Thyroid gland (tissue), 4 donors: ENCODE measurements at regions not wholly inside any gene's neighbourhood (a gene's known extent, or its start where the extent isn't known, plus 50 kb on each side); places are given as distances from the start of the nearest gene placed in this dataset.

Experiments used
- DNase-seq, 2 donors: peaks; one replicate each; pipeline ENCODE4 v3.0.0-alpha.2; 2019
- H3K27ac ChIP-seq, 3 donors: fragments of 200-600 bp; sonication (generic); 1 replicate in 2 of 3; 2 replicates in 1 of 3; pipeline ENCODE4 v1.5.1; 2016 to 2019; ENCODE audit warnings: mild to moderate bottlenecking in 1 of 3, moderate library complexity in 1 of 3
- H3K27me3 ChIP-seq: fragments of 200-600 bp; sonication (generic); one replicate; pipeline ENCODE4 v1.5.1; 2019
- H3K36me3 ChIP-seq, 2 donors: fragments of 200-600 bp; sonication (generic); one replicate each; pipeline ENCODE4 v1.5.1; 2016 to 2019
- H3K4me1 ChIP-seq, 2 donors: fragments of 200-600 bp; sonication (generic); one replicate each; pipeline ENCODE4 v1.5.1; 2017 to 2019
- H3K4me3 ChIP-seq, 3 donors: fragments of 200-600 bp; sonication (generic); replicated peaks in 1 of 3; 1 replicate in 2 of 3; 2 replicates in 1 of 3; pipeline ENCODE4 v1.5.1; 2016; ENCODE audit warnings: mild to moderate bottlenecking in 1 of 3
- H3K9me3 ChIP-seq: fragments of 200-600 bp; sonication (generic); one replicate; pipeline ENCODE4 v1.5.1; 2017
- POLR2A ChIP-seq, 2 donors: fragments of 450-650 bp; IDR thresholded peaks; one replicate each; pipeline ENCODE4 v1.6.1; 2017; ENCODE audit warnings: antibody characterized with exemption in 2 of 2, mild to moderate bottlenecking in 2 of 2, moderate library complexity in 1 of 2
- WGBS, 2 donors: methylation state at CpG; one replicate each; pipeline ENCODE4 v1.1.5; 2017; 5-methylcytosine and 5-hydroxymethylcytosine counted together
- intact Hi-C: fragments of 100-400 bp; cut with DNase I; formaldehyde crosslinking; loops from one replicate; pipeline ENCODE4 v1.15.1; 2023
- TF ChIP-seq, protein P1 (sequence below), 6 experiments: fragments of 200-600 bp in 3 of 6; fragments of 450-650 bp in 3 of 6; sonication (generic) in 3 of 6; IDR thresholded peaks; one replicate each; pipeline ENCODE4 v1.5.1; 2016 to 2019; ENCODE audit warnings: antibody characterized with exemption in 6 of 6, mild to moderate bottlenecking in 2 of 6, inconsistent platforms in 1 of 6, moderate library complexity in 1 of 6

DNA sequence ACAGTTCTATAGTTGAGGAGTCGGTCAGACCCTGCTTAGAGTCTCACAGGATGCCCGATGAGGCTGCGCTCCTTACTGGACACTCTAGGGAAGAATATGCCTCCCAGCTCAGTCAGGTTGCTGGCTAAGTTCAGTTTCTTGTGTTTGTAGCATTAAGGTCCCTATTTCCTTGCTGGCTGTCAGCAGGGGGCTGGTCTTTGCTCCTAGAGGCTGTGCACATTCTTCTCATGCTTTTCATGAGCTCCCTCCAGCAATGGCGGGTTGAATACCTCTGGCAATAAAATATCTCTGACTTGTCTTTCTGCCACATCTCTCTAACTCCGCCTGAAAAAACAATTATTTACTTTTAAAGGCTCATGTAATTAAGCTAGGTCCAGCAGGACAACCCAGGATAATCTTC lies 79.4 kb upstream of the DNAJC10 start:
- no peak for DNase-seq
- Histone ChIP-seq H3K27me3 (no peaks in the 10 kb centered on the region), H3K4me3 (no peak overlapping the region), H3K27ac (no peak overlapping the region), H3K9me3 (no peaks in the 10 kb centered on the region), H3K36me3 (no peaks in the 10 kb centered on the region), H3K4me1 (peaks cover 7 to 12% of the 10 kb centered on the region in 2 donors)
- TF ChIP-seq, protein P1, sequence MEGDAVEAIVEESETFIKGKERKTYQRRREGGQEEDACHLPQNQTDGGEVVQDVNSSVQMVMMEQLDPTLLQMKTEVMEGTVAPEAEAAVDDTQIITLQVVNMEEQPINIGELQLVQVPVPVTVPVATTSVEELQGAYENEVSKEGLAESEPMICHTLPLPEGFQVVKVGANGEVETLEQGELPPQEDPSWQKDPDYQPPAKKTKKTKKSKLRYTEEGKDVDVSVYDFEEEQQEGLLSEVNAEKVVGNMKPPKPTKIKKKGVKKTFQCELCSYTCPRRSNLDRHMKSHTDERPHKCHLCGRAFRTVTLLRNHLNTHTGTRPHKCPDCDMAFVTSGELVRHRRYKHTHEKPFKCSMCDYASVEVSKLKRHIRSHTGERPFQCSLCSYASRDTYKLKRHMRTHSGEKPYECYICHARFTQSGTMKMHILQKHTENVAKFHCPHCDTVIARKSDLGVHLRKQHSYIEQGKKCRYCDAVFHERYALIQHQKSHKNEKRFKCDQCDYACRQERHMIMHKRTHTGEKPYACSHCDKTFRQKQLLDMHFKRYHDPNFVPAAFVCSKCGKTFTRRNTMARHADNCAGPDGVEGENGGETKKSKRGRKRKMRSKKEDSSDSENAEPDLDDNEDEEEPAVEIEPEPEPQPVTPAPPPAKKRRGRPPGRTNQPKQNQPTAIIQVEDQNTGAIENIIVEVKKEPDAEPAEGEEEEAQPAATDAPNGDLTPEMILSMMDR (IDR thresholded peaks at IDR 0.05) = no peak
- TF ChIP-seq POLR2A (IDR thresholded peaks at IDR 0.05) = no peak
- WGBS, 2 donors = 31 to 62% methylated on average over 5 of the region's 5 CpGs
- intact Hi-C loops = no loop called here

DNA sequence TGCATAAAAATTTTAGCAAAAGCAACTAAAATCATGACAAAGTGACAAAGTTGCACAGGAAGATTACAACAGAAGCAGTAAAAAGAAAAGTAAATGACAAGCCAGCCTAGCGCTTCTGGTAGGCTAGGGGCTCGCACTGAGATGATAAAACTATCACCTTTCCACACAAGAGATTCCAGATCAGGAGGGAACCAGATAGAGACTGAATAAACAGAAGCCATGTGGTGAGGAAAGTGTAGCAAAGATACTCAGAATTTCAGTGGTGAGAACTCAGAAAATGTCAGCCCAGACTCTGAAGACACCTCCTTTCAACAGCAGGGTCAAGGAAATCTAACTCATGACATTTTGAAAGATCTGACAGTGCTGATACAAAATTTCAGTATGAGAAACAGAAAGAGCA lies 77.4 kb upstream of the DNAJC10 start:
- H3K27me3 ChIP-seq = no peaks in the 10 kb centered on the region
- H3K9me3 ChIP-seq = no peaks in the 10 kb centered on the region
- DNase-seq = no peak
- intact Hi-C loops = no loop called here
- no peak for TF ChIP-seq POLR2A (IDR thresholded peaks at IDR 0.05)
- TF ChIP-seq, protein P1 (IDR thresholded peaks at IDR 0.05) = no peak
- H3K4me1 ChIP-seq = peaks cover 7 to 12% of the 10 kb centered on the region in 2 donors
- no peak overlapping the region for H3K4me3 ChIP-seq
- H3K27ac ChIP-seq = peak overlapping the region; percentile 67 to 89 (median 83)
- 87 to 94% methylated on average over 2 of the region's 2 CpGs for WGBS, 2 donors
- no peaks in the 10 kb centered on the region for H3K36me3 ChIP-seq

DNA sequence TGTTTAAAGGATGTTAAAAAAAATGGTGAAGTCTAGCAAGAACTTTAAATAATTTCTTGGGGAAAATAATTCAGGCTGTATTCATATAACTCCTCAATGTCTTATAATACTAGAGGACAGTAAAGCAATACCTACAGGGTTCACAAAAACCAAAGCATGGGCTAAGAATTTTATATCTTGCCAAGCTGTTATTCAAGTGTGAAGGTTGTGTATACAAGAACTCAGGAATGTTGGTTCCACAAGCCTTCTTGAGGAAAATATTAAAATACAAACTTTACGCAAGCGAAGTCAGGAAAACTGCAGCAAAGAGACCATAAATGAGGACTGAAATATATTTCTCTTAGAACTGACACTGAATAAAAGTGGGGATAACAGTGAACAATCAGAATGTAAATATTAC lies 76.1 kb upstream of the DNAJC10 start:
- 37 to 55% methylated on average over 2 of the region's 2 CpGs for WGBS, 2 donors
- Histone ChIP-seq H3K27ac (peak overlapping the region; percentile 83 to 89 (median 85)), H3K27me3 (no peaks in the 10 kb centered on the region), H3K36me3 (no peaks in the 10 kb centered on the region), H3K4me3 (no peak overlapping the region), H3K9me3 (no peaks in the 10 kb centered on the region), H3K4me1 (peaks cover 7 to 12% of the 10 kb centered on the region in 2 donors)
- no peak for DNase-seq
- TF ChIP-seq, protein P1 (IDR thresholded peaks at IDR 0.05) = no peak
- TF ChIP-seq POLR2A (IDR thresholded peaks at IDR 0.05) = no peak
- intact Hi-C loops = no loop called here

DNA sequence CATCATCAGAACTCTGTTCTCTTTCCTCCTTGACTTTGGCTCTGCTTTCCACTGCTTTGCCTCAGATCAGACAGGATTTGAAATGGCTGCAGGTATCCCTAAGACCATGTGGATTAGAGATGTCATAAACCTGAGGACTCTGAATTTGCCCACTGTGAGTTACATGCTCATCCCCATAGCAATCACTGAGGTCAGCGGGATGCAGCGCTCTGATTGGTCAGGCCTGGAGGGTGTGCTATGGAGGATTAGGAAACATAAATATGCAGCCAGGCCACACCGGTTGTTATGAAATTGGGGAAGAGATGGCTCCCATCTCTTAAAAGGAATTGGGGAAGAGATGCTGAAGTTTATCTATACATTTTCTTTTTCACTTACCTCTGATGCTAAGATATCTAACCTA lies 73.7 kb upstream of the DNAJC10 start:
- intact Hi-C loops = no loop called here

DNA sequence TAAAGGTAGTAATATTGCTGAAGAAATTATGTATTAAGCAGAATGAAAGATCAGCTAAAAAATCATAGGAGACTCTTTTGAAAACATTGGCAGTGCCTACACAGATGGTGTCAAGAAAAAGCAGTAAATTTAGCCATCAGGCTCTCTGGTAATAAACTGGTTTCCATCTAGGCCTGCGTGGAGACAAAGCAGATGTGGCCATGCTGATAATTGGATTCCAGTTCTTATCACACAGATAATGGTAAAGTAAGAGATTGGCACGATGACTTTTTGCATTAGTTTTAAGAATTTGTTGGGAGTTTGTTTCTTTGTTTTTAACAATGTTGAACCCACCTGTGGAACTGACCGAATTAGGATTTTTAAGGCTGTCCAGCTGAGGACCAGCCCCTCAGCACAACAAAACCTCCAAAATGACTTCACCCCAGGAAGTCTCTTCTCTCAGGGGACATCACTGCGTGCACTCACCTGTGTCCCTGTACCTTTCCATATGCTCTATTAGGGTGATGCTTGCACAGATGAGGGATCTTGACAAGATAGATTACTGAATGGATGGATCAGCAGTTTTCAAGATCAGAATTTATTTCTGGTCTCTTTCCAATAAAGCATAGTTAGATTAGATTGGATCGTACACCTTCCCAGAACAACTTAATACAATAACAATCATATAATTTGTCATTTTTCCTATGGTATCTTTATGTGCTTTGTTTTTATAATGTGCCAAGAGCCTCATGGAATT lies 69.1 kb upstream of the DNAJC10 start:
- peaks cover 0 to 5% of the 10 kb centered on the region in 2 donors for H3K4me1 ChIP-seq
- H3K27me3 ChIP-seq = no peaks in the 10 kb centered on the region
- no peak overlapping the region for H3K4me3 ChIP-seq
- intact Hi-C loops = loop anchor here (5.0 kb wide), 1 partner anchor 460 kb away; no protein-coding TSS in a partner anchor
- no peak for DNase-seq
- no peaks in the 10 kb centered on the region for H3K36me3 ChIP-seq
- no peaks in the 10 kb centered on the region for H3K9me3 ChIP-seq
- no peak for TF ChIP-seq POLR2A (IDR thresholded peaks at IDR 0.05)
- TF ChIP-seq, protein P1 (IDR thresholded peaks at IDR 0.05) = no peak
- no peak overlapping the region for H3K27ac ChIP-seq
- 94 to 95% methylated on average over 5 of the region's 5 CpGs for WGBS, 2 donors

More for the DNA sequence above, 73.7 kb upstream of the DNAJC10 start:
- peaks cover 3 to 12% of the 10 kb centered on the region in 2 donors for H3K4me1 ChIP-seq
- 89 to 93% methylated on average over 3 of the region's 3 CpGs for WGBS, 2 donors
- H3K36me3 ChIP-seq = no peaks in the 10 kb centered on the region
- no peak overlapping the region for H3K4me3 ChIP-seq
- H3K27ac ChIP-seq = peak overlapping the region; percentile 3 to 89 (median 16)
- H3K9me3 ChIP-seq = no peaks in the 10 kb centered on the region
- no peaks in the 10 kb centered on the region for H3K27me3 ChIP-seq
- DNase-seq = peak; percentile 35
- TF ChIP-seq, protein P1 (IDR thresholded peaks at IDR 0.05) = no peak
- no peak for TF ChIP-seq POLR2A (IDR thresholded peaks at IDR 0.05)
